Karpas-422 (cell line): ENCODE measurements at regions not wholly inside any gene's neighbourhood (a gene's known extent, or its start where the extent isn't known, plus 50 kb on each side); places are given as distances from the start of the nearest gene placed in this dataset.
A peak's percentile ranks its signal among the peaks of the same experiment; 100 is the strongest.

ENCODE experiments used
- DNase-seq: peaks from one replicate; pipeline ENCODE4 v3.0.0-alpha.2; 2015
- H2AFZ ChIP-seq: fragments of 200-600 bp; sonication (generic); 2 replicates; pipeline ENCODE4 v1.6.1; 2014; ENCODE audit warnings: antibody characterized with exemption, low read length, mixed read lengths
- H3K27ac ChIP-seq: fragments of 200-600 bp; sonication (generic); 2 replicates; pipeline ENCODE4 v1.5.1; 2014; ENCODE audit warnings: mild to moderate bottlenecking, low read length, moderate library complexity
- H3K27me3 ChIP-seq: fragments of 200-600 bp; sonication (generic); 2 replicates; pipeline ENCODE4 v1.6.1; 2014; ENCODE audit warnings: low read length, mixed read lengths
- H3K36me3 ChIP-seq: fragments of 200-600 bp; sonication (generic); 2 replicates; pipeline ENCODE4 v1.6.1; 2014; ENCODE audit warnings: low read length, mixed read lengths; ENCODE audit not compliant: insufficient read depth
- H3K4me1 ChIP-seq: fragments of 200-600 bp; sonication (generic); 2 replicates; pipeline ENCODE4 v1.6.1; 2014; ENCODE audit warnings: mild to moderate bottlenecking, low read length, mixed read lengths
- H3K4me2 ChIP-seq: fragments of 200-600 bp; sonication (generic); 2 replicates; pipeline ENCODE4 v1.6.1; 2014; ENCODE audit warnings: low read length, low read depth, mild to moderate bottlenecking; ENCODE audit not compliant: poor library complexity, severe bottlenecking
- H3K4me3 ChIP-seq: fragments of 200-600 bp; sonication (generic); 2 replicates; pipeline ENCODE4 v1.5.1; 2014; ENCODE audit warnings: mild to moderate bottlenecking, antibody characterized with exemption, low read length, mixed read lengths
- H3K79me2 ChIP-seq: fragments of 200-600 bp; sonication (generic); 2 replicates; pipeline ENCODE4 v1.6.1; 2014; ENCODE audit warnings: mild to moderate bottlenecking, low read length, mixed read lengths
- H3K9ac ChIP-seq: fragments of 200-600 bp; sonication (generic); 2 replicates; pipeline ENCODE4 v1.6.0; 2014; ENCODE audit warnings: low read length
- H3K9me2 ChIP-seq: fragments of 200-600 bp; sonication (generic), shearing (Covaris generic); replicated peaks from 2 replicates; pipeline ENCODE4 v1.6.0; 2014; ENCODE audit warnings: mild to moderate bottlenecking, low read length, moderate library complexity; ENCODE audit not compliant: insufficient read depth
- H3K9me3 ChIP-seq: fragments of 300-700, 200-600 bp; sonication (generic); 2 replicates; pipeline ENCODE4 v1.6.1; 2014; ENCODE audit warnings: low read length, mixed read lengths
- H4K20me1 ChIP-seq: fragments of 200-600 bp; sonication (generic); 2 replicates; pipeline ENCODE4 v1.6.1; 2014; ENCODE audit warnings: mild to moderate bottlenecking, antibody characterized with exemption, low read length, low read depth; ENCODE audit not compliant: insufficient read depth

DNA sequence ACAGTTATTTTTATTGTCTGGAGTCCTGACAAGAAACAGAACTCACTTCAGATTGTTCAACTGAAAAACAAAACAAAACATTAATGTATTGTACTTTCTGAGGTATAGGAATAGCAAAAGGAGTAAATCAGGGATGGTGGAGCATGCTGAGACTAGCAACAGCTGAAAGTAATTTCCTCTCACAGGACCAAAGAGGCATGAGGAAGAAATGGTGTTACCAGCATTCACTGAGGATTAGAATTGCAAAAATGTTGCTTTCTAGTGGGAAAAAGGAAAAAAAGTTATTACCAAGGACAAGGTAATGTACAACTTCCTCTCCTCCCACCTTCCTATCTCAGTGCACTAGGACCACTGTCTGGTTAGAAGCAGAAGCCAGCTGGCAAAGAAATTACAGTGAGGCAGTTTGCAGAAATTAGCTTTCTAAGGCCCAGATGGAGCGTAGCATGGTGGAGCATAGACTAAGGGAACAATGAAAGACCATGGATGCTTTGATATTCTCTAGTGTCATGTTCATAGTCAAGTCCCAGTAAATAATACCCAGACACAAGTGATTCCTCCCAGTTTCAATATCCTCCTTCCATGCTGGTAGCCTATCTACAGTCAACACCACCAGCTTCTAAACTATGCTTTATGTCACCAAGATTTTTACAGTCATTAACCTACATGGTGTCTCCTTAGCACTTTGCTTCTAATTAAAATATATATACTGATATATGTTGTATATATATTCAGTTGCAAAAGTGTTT, 133.7 kb upstream of the DCN start:
- Histone ChIP-seq H3K4me3 (no peak overlapping the region), H3K27me3 (no peaks in the 10 kb centered on the region), H3K9me2 (no peaks in the 10 kb centered on the region), H3K4me1 (peaks cover 33% of the 10 kb centered on the region), H2AFZ (0 out of 2 replicates have a peak overlapping the region, but pooled peaks have one; percentile 42), H3K27ac (peak overlapping the region; percentile 42), H3K36me3 (no peaks in the 10 kb centered on the region), H3K4me2 (no peak overlapping the region), H3K9me3 (no peaks in the 10 kb centered on the region), H4K20me1 (no peaks in the 10 kb centered on the region), H3K79me2 (no peaks in the 10 kb centered on the region), H3K9ac (no peak overlapping the region)
- DNase-seq = no peak

DNA sequence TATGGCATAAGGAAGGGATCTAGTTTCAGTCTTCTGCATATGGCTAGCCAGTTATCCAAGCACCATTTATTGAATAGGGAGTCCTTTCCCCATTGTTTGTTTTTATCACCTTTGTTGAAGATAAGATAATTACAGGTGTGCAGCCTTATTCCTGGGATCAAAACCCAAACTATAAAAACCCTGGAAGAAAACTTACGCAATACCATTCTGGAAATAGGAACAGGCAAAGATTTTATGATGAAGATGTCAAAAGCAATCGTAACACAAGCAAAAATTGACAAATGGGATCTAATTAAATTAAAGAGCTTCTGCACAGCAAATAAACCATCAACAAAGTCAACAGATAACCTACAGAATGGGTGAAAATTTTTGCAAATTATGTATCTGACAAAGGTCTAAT, 128.5 kb upstream of the DCN start:
- no peak overlapping the region for H3K4me3 ChIP-seq
- no peaks in the 10 kb centered on the region for H4K20me1 ChIP-seq
- no peaks in the 10 kb centered on the region for H3K36me3 ChIP-seq
- H3K4me1 ChIP-seq = peaks cover 58% of the 10 kb centered on the region
- H3K79me2 ChIP-seq = no peaks in the 10 kb centered on the region
- peak overlapping the region; percentile 69 for H3K27ac ChIP-seq
- H3K9me2 ChIP-seq = no peaks in the 10 kb centered on the region
- H3K27me3 ChIP-seq = no peaks in the 10 kb centered on the region
- H3K4me2 ChIP-seq = no peak overlapping the region
- no peak overlapping the region for H3K9ac ChIP-seq
- H2AFZ ChIP-seq = no peak overlapping the region
- no peaks in the 10 kb centered on the region for H3K9me3 ChIP-seq
- no peak for DNase-seq

DNA sequence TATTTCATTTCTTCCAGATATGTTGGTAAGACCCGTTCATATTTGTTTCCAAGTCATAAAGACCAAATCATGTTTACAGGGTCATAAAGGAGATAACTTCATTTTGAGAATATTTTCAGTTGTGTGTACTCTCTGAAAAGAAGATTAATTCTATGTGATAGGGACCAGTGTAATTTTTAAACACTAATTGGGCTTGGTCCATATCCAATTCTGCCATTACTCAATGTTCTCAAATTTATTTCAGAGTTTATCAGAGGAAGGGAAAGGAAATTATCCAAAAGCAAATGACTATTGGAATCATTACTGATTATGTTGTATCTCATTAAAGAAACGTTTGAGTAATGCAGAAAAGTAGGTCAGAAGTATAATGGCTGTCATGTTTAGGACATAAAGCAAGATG, 126.8 kb upstream of the DCN start:
- Histone ChIP-seq H3K9me2 (no peaks in the 10 kb centered on the region), H3K9me3 (no peaks in the 10 kb centered on the region), H3K4me1 (peaks cover 63% of the 10 kb centered on the region), H3K79me2 (no peaks in the 10 kb centered on the region), H3K4me2 (peak overlapping the region; percentile 62), H2AFZ (no peak overlapping the region), H3K4me3 (peak overlapping the region; percentile 17; the same call in 1 of the 2 replicates), H3K27ac (peak overlapping the region; percentile 100), H3K9ac (peak overlapping the region; percentile 64), H3K27me3 (no peaks in the 10 kb centered on the region), H3K36me3 (no peaks in the 10 kb centered on the region), H4K20me1 (no peaks in the 10 kb centered on the region)
- no peak for DNase-seq

DNA sequence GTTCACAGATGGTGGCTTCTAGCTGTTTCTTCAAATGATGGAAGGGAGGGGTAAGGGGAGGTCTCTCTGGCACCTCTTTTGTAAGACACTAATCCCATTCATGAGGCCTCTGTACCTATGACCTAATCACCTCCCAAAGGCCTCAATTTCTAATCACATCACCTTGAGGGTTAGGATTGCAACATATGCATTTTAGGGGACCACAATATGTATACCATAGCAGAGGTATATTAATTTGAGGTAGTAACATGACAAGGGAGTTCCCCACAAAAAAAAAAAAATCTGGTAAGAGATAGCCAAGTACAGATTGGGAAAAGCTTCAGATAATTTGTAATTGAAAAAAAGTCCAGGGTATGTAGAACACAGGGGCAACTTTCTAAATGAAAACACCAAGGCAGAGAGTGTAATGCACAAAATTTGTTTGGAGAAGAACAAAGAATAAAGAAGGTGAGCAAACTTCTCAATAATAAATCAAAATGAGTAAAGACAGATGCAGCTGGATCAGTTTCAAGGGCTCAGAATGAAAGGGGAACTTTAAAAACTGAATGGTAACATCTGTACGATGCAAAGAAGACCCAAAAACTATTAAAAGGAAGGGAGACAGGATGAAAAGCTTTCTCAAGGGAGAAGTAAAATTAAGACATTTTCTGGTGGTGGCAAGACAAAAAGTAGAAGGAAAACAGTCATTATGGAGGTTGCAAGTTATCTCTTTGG, 125.5 kb upstream of the DCN start:
- Histone ChIP-seq H3K27ac (peak overlapping the region; percentile 100), H3K36me3 (no peaks in the 10 kb centered on the region), H3K9ac (peak overlapping the region; percentile 64), H3K9me3 (no peaks in the 10 kb centered on the region), H3K27me3 (no peaks in the 10 kb centered on the region), H3K4me1 (peaks cover 72% of the 10 kb centered on the region), H3K79me2 (no peaks in the 10 kb centered on the region), H3K9me2 (no peaks in the 10 kb centered on the region), H3K4me2 (peak overlapping the region; percentile 62), H2AFZ (no peak overlapping the region), H4K20me1 (no peaks in the 10 kb centered on the region), H3K4me3 (peak overlapping the region; percentile 41; the same call in 1 of the 2 replicates)
- DNase-seq = peak; percentile 91

DNA sequence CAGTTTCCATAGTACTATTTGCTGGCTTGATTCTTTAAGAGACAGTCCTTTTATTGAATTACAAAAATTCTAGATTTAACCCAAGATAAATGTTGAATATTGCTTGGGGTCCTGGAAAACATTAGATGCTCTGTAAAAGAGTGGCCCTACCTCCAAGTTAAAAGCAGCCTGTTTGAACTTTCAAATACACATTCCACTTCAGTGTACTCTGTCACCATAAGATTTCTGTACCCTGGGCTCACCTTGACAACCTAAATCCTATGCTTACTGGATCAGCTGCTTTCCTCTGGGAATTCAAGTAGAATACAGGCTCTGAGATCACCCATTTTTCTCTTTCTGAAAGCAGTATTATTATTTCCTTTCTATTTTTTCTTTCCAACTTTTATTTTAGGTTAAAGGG, 107.7 kb upstream of the DCN start:
- H3K9me3 ChIP-seq = no peaks in the 10 kb centered on the region; the same call in 1 of the 2 replicates
- H3K27me3 ChIP-seq = no peaks in the 10 kb centered on the region
- no peak overlapping the region for H3K9ac ChIP-seq
- no peaks in the 10 kb centered on the region for H3K79me2 ChIP-seq
- H3K9me2 ChIP-seq = no peaks in the 10 kb centered on the region; the same call in 1 of the 2 replicates
- 0 out of 2 replicates have a peak overlapping the region, but pooled peaks have one; percentile 21 for H2AFZ ChIP-seq
- DNase-seq = no peak
- no peak overlapping the region for H3K4me2 ChIP-seq
- no peaks in the 10 kb centered on the region for H4K20me1 ChIP-seq
- H3K4me1 ChIP-seq = peaks cover 7% of the 10 kb centered on the region; the same call in 1 of the 2 replicates
- H3K4me3 ChIP-seq = no peak overlapping the region
- H3K36me3 ChIP-seq = no peaks in the 10 kb centered on the region
- H3K27ac ChIP-seq = no peak overlapping the region

DNA sequence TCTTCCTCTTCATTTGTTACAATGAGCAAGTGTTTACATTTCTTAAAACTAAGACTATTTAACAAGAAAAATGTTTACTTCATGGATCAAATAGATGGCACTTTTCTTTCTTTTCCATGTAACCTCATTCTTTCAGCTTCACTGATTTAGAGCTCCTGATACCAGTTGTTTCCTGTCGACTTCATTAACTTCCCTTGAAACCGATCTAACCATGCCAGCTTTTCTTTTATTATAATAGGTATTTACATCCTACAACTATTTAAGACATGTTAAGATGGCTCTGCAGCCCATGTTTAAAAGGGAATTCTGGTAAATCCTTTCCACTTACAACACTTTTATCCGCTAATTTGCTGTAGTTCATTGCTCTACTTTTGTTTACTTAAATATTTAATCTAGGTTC, 107.3 kb upstream of the DCN start:
- peak overlapping the region; percentile 21; the same call in 1 of the 2 replicates for H2AFZ ChIP-seq
- peaks cover 7% of the 10 kb centered on the region; the same call in 1 of the 2 replicates for H3K4me1 ChIP-seq
- H3K9me2 ChIP-seq = no peaks in the 10 kb centered on the region; the same call in 1 of the 2 replicates
- H3K9me3 ChIP-seq = no peaks in the 10 kb centered on the region; the same call in 1 of the 2 replicates
- no peak overlapping the region for H3K9ac ChIP-seq
- no peaks in the 10 kb centered on the region for H3K79me2 ChIP-seq
- no peak overlapping the region for H3K4me2 ChIP-seq
- no peaks in the 10 kb centered on the region for H3K27me3 ChIP-seq
- no peak overlapping the region for H3K27ac ChIP-seq
- no peak for DNase-seq
- no peaks in the 10 kb centered on the region for H4K20me1 ChIP-seq
- H3K36me3 ChIP-seq = no peaks in the 10 kb centered on the region
- H3K4me3 ChIP-seq = no peak overlapping the region

DNA sequence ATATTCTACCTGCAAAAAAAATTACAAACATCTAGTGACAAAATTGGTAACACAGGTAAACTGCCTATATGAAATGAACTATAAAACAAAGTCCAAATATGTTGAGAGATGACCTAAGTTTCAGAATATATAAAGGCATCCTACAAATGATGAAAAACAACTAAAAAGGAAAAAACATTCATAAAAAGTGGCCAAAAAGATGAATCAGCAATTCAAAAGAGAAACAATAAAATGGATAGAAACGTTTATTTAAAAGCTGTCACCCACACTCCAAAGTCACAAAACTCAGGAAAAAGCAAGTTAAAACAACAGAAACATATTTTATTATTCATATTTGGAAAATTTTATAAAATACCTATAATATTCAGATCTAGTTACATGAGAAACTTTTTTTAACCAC, 106.5 kb upstream of the DCN start:
- no peaks in the 10 kb centered on the region; the same call in 1 of the 2 replicates for H3K9me2 ChIP-seq
- DNase-seq = no peak
- H3K4me2 ChIP-seq = no peak overlapping the region
- H3K79me2 ChIP-seq = no peaks in the 10 kb centered on the region
- H3K9me3 ChIP-seq = no peaks in the 10 kb centered on the region; the same call in 1 of the 2 replicates
- no peak overlapping the region for H3K9ac ChIP-seq
- H3K27me3 ChIP-seq = no peaks in the 10 kb centered on the region
- H2AFZ ChIP-seq = no peak overlapping the region
- no peaks in the 10 kb centered on the region for H4K20me1 ChIP-seq
- H3K4me3 ChIP-seq = no peak overlapping the region
- H3K36me3 ChIP-seq = no peaks in the 10 kb centered on the region
- no peak overlapping the region for H3K27ac ChIP-seq
- peaks cover 7% of the 10 kb centered on the region; the same call in 1 of the 2 replicates for H3K4me1 ChIP-seq

DNA sequence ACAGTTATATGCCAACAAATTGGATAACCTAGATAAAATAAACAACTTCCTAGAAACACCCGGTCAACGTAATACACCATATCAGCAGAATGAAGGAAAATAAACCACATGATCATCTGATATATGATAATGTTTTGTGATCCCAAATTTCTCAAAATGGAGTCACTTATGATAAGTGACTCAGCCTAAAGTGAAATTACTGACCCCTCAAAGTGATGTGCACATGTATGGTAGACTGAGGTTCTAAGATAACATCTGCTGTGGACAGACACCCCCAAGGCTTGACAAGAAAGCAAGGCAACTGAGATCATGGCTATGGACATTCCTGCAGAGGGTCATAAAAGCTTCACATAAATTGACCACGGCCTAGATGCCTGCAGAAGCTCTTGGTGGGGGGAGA, 105.1 kb upstream of the DCN start:
- Histone ChIP-seq H3K79me2 (no peaks in the 10 kb centered on the region), H3K27me3 (no peaks in the 10 kb centered on the region), H3K4me2 (no peak overlapping the region), H3K4me1 (peaks cover 6% of the 10 kb centered on the region; the same call in 1 of the 2 replicates), H3K4me3 (no peak overlapping the region), H3K27ac (no peak overlapping the region), H4K20me1 (no peaks in the 10 kb centered on the region), H2AFZ (peak overlapping the region; percentile 54), H3K9ac (no peak overlapping the region), H3K36me3 (no peaks in the 10 kb centered on the region), H3K9me2 (no peaks in the 10 kb centered on the region; the same call in 1 of the 2 replicates), H3K9me3 (no peaks in the 10 kb centered on the region; the same call in 1 of the 2 replicates)
- DNase-seq = no peak
